ENCODE measurements at regions not wholly inside any gene's neighbourhood (a gene's known extent, or its start where the extent isn't known, plus 50 kb on each side); places are given as distances from the start of the nearest gene placed in this dataset.

DNA sequence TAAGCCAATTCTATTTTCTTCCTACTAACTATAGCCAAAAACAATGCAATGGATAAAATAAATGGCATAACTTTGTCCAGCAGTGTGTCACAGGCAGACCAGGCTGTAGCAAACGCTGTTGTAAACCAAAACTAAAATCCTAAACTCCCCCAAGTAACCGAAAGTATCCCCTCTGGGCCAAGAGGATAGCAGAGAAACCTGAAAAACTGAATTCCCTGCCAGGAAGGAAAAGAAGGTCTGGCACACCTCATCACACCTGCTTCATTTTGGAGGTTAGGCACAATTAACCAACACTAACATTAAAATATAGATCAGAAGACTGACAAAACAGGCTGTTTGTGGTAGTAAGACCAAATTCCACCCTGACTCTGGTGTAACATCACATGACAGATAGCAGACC is 356.8 kb upstream of the C1orf87 start:
- Mint-ChIP-seq H3K36me3 (ENCODE audit: low read depth) (peaks cover 2% of the 10 kb centered on the region), H3K4me1 (no peaks in the 10 kb centered on the region)
- WGBS, 2 experiments (ENCODE audit: insufficient coverage in 1 of 2, insufficient read length in 1 of 2): 86% methylated on average over 2 of the region's 2 CpGs; no CpG with 5 or more reads in 1 of the 2 experiments

DNA sequence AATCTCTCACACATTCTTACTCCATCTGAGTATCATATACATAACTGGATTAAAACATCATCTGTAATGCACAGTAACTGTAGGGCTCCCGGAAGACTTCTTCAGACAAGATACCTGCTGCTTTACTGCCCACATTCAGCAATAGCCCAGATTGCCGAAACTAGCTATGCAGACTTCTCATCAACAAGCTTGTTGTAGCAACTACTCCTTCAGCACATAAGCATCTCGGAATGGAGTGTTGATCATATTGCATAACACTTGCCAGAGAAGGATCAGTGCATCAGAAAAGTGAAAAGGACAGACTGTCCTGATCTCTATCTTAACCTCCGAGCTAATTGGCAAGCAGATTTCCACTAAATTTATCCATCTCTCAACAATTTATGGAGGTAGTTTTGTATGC is 354.6 kb upstream of the C1orf87 start:
- Histone ChIP-seq H3K4me3 (ENCODE audit: low read length) (no peak overlapping the region), H3K4me1 (ENCODE audit: control insufficient read depth, insufficient read depth, low read length) (no peaks in the 10 kb centered on the region), H3K9ac (ENCODE audit: extremely low read depth, low read length, poor library complexity, severe bottlenecking) (no peak overlapping the region), H3K27ac (ENCODE audit: low read depth, low read length) (no peak overlapping the region), H3K27me3 (ENCODE audit: control insufficient read depth, insufficient read depth, low read length, poor library complexity, severe bottlenecking) (no peaks in the 10 kb centered on the region), H3K36me3 (ENCODE audit: control insufficient read depth, insufficient read depth, low read length) (no peaks in the 10 kb centered on the region), H3K9me3 (ENCODE audit: control insufficient read depth, low read length) (no peaks in the 10 kb centered on the region)
- Mint-ChIP-seq H3K27ac (no peak overlapping the region), H3K4me3 (no peak overlapping the region), H3K9me3 (peaks cover 2% of the 10 kb centered on the region), H3K36me3 (ENCODE audit: low read depth) (no peaks in the 10 kb centered on the region), H3K4me1 (no peaks in the 10 kb centered on the region), H3K27me3 (ENCODE audit: insufficient read depth) (no peaks in the 10 kb centered on the region)
- TF ChIP-seq, protein P1, sequence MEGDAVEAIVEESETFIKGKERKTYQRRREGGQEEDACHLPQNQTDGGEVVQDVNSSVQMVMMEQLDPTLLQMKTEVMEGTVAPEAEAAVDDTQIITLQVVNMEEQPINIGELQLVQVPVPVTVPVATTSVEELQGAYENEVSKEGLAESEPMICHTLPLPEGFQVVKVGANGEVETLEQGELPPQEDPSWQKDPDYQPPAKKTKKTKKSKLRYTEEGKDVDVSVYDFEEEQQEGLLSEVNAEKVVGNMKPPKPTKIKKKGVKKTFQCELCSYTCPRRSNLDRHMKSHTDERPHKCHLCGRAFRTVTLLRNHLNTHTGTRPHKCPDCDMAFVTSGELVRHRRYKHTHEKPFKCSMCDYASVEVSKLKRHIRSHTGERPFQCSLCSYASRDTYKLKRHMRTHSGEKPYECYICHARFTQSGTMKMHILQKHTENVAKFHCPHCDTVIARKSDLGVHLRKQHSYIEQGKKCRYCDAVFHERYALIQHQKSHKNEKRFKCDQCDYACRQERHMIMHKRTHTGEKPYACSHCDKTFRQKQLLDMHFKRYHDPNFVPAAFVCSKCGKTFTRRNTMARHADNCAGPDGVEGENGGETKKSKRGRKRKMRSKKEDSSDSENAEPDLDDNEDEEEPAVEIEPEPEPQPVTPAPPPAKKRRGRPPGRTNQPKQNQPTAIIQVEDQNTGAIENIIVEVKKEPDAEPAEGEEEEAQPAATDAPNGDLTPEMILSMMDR (conservative IDR thresholded peaks at IDR 0.05): no peak
- no peak for DNase-seq
- 90 to 93% methylated on average over 3 to 4 of the region's 4 CpGs for WGBS, 2 experiments (ENCODE audit: insufficient coverage in 1 of 2, insufficient read length in 1 of 2)

More for the DNA sequence above, 356.8 kb upstream of the C1orf87 start:
- Mint-ChIP-seq H3K4me3 (no peak overlapping the region), H3K27me3 (ENCODE audit: insufficient read depth) (no peaks in the 10 kb centered on the region), H3K9me3 (peaks cover 21% of the 10 kb centered on the region), H3K27ac (no peak overlapping the region)
- Histone ChIP-seq H3K9ac (ENCODE audit: extremely low read depth, low read length, poor library complexity, severe bottlenecking) (no peak overlapping the region), H3K4me3 (ENCODE audit: low read length) (no peak overlapping the region), H3K27ac (ENCODE audit: low read depth, low read length) (no peak overlapping the region), H3K36me3 (ENCODE audit: control insufficient read depth, insufficient read depth, low read length) (no peaks in the 10 kb centered on the region), H3K9me3 (ENCODE audit: control insufficient read depth, low read length) (no peaks in the 10 kb centered on the region), H3K27me3 (ENCODE audit: control insufficient read depth, insufficient read depth, low read length, poor library complexity, severe bottlenecking) (no peaks in the 10 kb centered on the region), H3K4me1 (ENCODE audit: control insufficient read depth, insufficient read depth, low read length) (no peaks in the 10 kb centered on the region)
- no peak for DNase-seq
- TF ChIP-seq, protein P1 (conservative IDR thresholded peaks at IDR 0.05): no peak

DNA sequence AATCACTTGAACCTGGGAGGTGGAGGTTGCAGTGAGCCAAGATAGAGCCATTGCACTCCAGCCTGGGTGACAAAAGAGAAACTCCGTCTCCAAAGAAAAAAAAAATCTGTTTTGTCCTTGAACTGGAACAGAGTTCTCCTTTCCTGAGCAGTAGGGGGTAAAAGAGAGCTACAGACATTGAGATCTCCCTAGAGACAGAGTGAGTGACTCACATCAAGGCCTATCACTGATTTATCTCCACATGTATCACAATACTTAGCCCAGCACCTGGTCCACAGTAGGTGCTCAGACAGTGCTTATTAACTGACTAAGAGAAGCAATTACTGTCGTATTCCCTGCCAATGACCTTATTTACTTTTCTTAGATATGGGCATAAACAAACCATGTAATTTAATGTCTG is 354.1 kb upstream of the C1orf87 start:
- Histone ChIP-seq H3K4me3 (ENCODE audit: low read length) (no peak overlapping the region), H3K4me1 (ENCODE audit: control insufficient read depth, insufficient read depth, low read length) (no peaks in the 10 kb centered on the region), H3K36me3 (ENCODE audit: control insufficient read depth, insufficient read depth, low read length) (no peaks in the 10 kb centered on the region), H3K9me3 (ENCODE audit: control insufficient read depth, low read length) (no peaks in the 10 kb centered on the region), H3K27me3 (ENCODE audit: control insufficient read depth, insufficient read depth, low read length, poor library complexity, severe bottlenecking) (no peaks in the 10 kb centered on the region), H3K27ac (ENCODE audit: low read depth, low read length) (no peak overlapping the region), H3K9ac (ENCODE audit: extremely low read depth, low read length, poor library complexity, severe bottlenecking) (no peak overlapping the region)
- H3K9me3 Mint-ChIP-seq: no peaks in the 10 kb centered on the region
- no peaks in the 10 kb centered on the region for H3K36me3 Mint-ChIP-seq (ENCODE audit: low read depth)
- H3K27me3 Mint-ChIP-seq (ENCODE audit: insufficient read depth): no peaks in the 10 kb centered on the region
- H3K4me1 Mint-ChIP-seq: no peaks in the 10 kb centered on the region
- H3K27ac Mint-ChIP-seq: no peak overlapping the region
- TF ChIP-seq, protein P1 (conservative IDR thresholded peaks at IDR 0.05): no peak
- 95 to 100% methylated on average over 1 to 2 of the region's 2 CpGs for WGBS, 2 experiments (ENCODE audit: insufficient coverage in 1 of 2, insufficient read length in 1 of 2)
- DNase-seq: no peak
- no peak overlapping the region for H3K4me3 Mint-ChIP-seq
